GM23248 (cell line): ENCODE measurements at regions not wholly inside any gene's neighbourhood (a gene's known extent, or its start where the extent isn't known, plus 50 kb on each side); places are given as distances from the start of the nearest gene placed in this dataset.

ENCODE experiments used
- EZH2 ChIP-seq: fragments of 200-600 bp; sonication (generic); IDR thresholded peaks from 2 replicates; pipeline ENCODE4 v1.6.1; 2018; ENCODE audit warnings: antibody characterized with exemption, mild to moderate bottlenecking; ENCODE audit not compliant: insufficient read depth, poor library complexity, severe bottlenecking
- EZH2phosphoT487 ChIP-seq: fragments of 200-600 bp; sonication (generic); IDR thresholded peaks from 2 replicates; pipeline ENCODE4 v1.6.1; 2018; ENCODE audit warnings: antibody characterized with exemption, moderate library complexity, mild to moderate bottlenecking, low read depth; ENCODE audit not compliant: insufficient read depth

GRCh38 chr10:28920091-28920490 lies 242.8 kb downstream of the BAMBI start:
- TF ChIP-seq EZH2phosphoT487 (no peak), EZH2 (no peak)
